Astrocyte of the spinal cord (primary cell): ENCODE measurements at regions not wholly inside any gene's neighbourhood (a gene's known extent, or its start where the extent isn't known, plus 50 kb on each side); places are given as distances from the start of the nearest gene placed in this dataset.

Experiments used
- DNase-seq: peaks from one replicate; pipeline ENCODE4 v3.0.0; 2011; ENCODE audit warnings: low read depth, low spot score
- H3K4me3 ChIP-seq: 2 replicates; pipeline ENCODE4 v1.5.1; 2011; ENCODE audit warnings: low read depth, mild to moderate bottlenecking, low read length, moderate library complexity
- in situ Hi-C: cut with HindIII; loops from 2 replicates; pipeline ENCODE4 v1.10.0; 2017; ENCODE audit warnings: low sequenced_read_pairs
- TF ChIP-seq, protein P1 (sequence below): IDR thresholded peaks from 2 replicates; pipeline ENCODE4 v1.5.1; 2012; ENCODE audit warnings: low read depth, mild to moderate bottlenecking, low read length, inconsistent platforms

GRCh38 chr3:147195887-147196286 lies 210.5 kb downstream of the ZIC4 start:
- peak; percentile 24 for DNase-seq
- in situ Hi-C loops, result no loop called here
- H3K4me3 ChIP-seq, result no peak overlapping the region
- TF ChIP-seq, protein P1, sequence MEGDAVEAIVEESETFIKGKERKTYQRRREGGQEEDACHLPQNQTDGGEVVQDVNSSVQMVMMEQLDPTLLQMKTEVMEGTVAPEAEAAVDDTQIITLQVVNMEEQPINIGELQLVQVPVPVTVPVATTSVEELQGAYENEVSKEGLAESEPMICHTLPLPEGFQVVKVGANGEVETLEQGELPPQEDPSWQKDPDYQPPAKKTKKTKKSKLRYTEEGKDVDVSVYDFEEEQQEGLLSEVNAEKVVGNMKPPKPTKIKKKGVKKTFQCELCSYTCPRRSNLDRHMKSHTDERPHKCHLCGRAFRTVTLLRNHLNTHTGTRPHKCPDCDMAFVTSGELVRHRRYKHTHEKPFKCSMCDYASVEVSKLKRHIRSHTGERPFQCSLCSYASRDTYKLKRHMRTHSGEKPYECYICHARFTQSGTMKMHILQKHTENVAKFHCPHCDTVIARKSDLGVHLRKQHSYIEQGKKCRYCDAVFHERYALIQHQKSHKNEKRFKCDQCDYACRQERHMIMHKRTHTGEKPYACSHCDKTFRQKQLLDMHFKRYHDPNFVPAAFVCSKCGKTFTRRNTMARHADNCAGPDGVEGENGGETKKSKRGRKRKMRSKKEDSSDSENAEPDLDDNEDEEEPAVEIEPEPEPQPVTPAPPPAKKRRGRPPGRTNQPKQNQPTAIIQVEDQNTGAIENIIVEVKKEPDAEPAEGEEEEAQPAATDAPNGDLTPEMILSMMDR, result no peak

DNA sequence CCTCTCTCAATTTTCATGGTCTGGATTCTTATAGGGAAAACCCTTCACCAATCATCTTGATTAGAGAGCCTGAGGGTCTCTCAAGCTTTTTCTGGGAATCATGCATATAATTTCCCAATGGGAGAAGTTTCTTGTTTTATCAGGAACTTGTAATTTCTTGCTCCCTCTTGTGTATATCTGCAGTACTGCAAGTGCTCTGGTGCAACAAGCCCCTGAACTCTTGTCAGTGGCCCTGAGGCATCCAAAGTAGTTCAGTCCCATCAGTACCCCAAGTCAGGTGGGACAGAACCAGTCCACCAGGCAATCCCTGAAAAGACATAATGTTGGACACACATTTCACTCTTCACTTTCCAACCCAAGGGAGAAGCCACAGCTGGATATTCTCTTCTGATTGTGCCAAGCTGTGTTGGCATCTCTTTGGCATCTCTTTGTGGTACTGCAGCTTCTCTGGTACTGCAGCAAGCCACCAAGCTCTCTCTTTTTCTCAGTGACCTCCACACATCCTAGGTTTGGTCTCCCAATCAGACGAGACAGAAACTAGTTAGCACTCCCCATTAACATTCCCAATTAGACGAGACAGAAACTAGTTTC lies 214.5 kb downstream of the ZIC4 start:
- TF ChIP-seq, protein P1, result peak; percentile 81
- H3K4me3 ChIP-seq, result no peak overlapping the region
- in situ Hi-C loops, result no loop called here
- DNase-seq, result peak; percentile 82

- in situ Hi-C loops, result no loop called here
- DNase-seq, result peak; percentile 51
- TF ChIP-seq, protein P1, result no peak
- no peak overlapping the region for H3K4me3 ChIP-seq
These were observed 217.3 kb downstream of the ZIC4 start for GRCh38 chr3:147189016-147189415.

DNA sequence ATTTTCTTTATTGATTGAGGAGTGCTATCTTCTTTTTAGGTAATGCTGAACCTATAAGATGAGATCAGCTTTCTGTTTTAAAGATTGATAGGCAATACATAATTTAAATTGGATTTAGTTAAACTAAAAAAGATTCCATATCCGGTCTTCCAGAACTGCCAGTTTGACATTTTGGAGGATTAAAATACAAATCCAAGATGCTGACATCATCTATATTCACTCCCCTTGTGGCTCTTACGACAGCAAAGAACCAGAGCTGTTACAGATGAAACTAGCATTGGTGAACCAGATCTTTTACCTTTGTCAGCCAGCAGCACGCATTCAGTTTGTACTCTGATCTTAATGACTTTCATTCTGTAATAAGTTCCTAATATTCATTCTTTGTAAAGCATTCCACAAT lies 218.7 kb downstream of the ZIC4 start:
- in situ Hi-C loops, result no loop called here
- TF ChIP-seq, protein P1, result no peak
- no peak for DNase-seq
- no peak overlapping the region for H3K4me3 ChIP-seq

DNA sequence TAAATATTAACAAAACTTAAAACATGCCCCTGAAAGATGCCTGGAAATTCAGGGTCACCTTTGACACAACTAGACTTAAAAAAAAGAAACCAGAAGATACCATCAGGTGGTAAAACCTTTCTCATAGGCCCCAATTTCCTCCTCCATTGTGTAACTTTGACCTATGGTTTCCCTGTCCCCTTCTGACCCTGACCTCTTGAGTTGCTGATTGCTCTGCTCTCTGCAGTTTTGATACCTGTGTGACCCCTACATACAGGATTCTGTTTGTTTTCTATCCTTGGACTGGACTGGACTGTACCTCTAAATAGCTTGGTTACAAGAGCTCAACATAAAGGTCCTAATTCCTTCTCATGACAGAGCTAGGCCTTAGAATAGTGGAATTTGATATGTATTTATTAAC lies 220.6 kb downstream of the ZIC4 start:
- TF ChIP-seq, protein P1, result no peak
- in situ Hi-C loops, result no loop called here

DNA sequence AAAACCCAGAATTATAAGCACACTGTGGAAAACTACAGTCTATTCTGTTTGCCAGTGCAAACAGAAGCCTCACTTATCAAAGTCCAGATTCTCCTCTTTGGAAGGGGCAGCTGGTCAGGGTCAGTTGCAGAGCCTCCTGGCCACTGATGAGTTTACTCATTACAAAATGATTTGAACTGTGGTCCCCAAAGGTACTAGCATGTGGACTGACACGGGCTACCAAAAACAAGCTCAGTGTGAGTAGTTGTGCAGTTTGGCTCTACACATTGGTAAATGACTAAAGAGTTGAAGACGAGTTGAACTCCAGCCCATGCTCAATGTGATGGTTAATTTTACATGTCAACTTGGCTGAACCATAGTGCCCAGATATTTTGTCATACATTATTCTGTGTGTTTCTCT lies 221.5 kb downstream of the ZIC4 start:
- no peak for DNase-seq
- no peak overlapping the region for H3K4me3 ChIP-seq
- in situ Hi-C loops, result no loop called here
- TF ChIP-seq, protein P1, result no peak

More for the DNA sequence above, 220.6 kb downstream of the ZIC4 start:
- no peak for DNase-seq
- H3K4me3 ChIP-seq, result no peak overlapping the region
